NT2/D1 (cell line): ENCODE measurements at regions not wholly inside any gene's neighbourhood (a gene's known extent, or its start where the extent isn't known, plus 50 kb on each side); places are given as distances from the start of the nearest gene placed in this dataset.
"Not testable (repeated sequence)": the region's sequence is repeated elsewhere in the genome, so short reads cannot be mapped to it uniquely, and the experiment has no call there.

Experiments used
- SUZ12 ChIP-seq: IDR thresholded peaks from 2 replicates; pipeline ENCODE4 v1.6.1; 2011; ENCODE audit not compliant: insufficient read length, insufficient read depth; ENCODE audit errors: extremely low read depth
- ZNF274 ChIP-seq: IDR thresholded peaks from 2 replicates; pipeline ENCODE4 v1.6.1; 2011; ENCODE audit warnings: mild to moderate bottlenecking, low read depth, low read length

GRCh38 chr10:126766646-126767045 lies 96.2 kb upstream of the C10orf90 start:
- TF ChIP-seq SUZ12, ZNF274: not testable (repeated sequence)
